Skeletal muscle cell (primary cell): ENCODE measurements at regions not wholly inside any gene's neighbourhood (a gene's known extent, or its start where the extent isn't known, plus 50 kb on each side); places are given as distances from the start of the nearest gene placed in this dataset.
A peak's percentile ranks its signal among the peaks of the same experiment; 100 is the strongest.
"Not testable (repeated sequence)": the region's sequence is repeated elsewhere in the genome, so short reads cannot be mapped to it uniquely, and the experiment has no call there.

Source experiments
- DNase-seq: peaks from one replicate; pipeline ENCODE4 v3.0.0-alpha.2; 2010; ENCODE audit warnings: low read depth
- H3K4me3 ChIP-seq: 2 replicates; pipeline ENCODE4 v1.5.1; 2011; ENCODE audit warnings: low read depth, mild to moderate bottlenecking, control low read depth, low read length, moderate library complexity

DNA sequence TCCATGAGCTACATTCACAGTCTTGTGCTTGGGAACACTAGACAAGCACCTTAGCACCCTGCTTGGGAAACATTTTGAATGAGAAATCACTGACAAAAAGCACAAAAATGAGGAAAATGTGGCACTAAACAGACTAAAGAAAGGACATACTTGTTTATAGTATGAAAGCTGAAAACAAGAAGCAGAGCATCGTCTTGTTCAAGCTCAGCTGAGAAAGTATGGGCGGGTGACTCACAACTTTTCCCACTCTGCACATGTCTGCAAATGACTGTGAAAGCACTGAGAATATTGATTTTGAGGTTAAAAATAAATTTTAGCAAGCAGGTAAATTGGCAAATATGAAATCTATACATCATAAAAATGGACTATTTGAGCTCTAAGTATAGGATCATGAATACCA lies 725.3 kb downstream of the COL12A1 start:
- no peak overlapping the region for H3K4me3 ChIP-seq
- DNase-seq, result no peak

DNA sequence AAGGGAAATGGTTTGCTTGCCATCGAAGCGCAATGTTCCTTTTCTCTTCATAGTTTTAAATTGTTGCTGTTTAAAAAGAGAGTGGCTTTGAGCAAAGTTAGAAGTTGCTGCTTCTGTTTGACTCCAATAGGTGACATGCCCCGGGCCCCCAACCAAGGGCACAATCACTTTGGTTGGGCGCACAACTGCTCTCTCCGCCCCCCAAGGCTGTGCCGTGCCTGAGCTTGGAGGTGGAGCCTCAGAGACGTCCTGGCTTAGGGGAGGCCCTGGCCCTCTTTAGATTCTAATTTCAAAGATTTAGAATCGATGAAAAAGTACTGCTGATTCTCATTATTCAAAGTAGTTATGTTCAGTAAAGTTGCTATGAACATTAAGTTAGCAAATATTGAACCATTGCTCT lies 725.9 kb downstream of the COL12A1 start:
- H3K4me3 ChIP-seq, result no peak overlapping the region
- DNase-seq, result no peak

GRCh38 chr6:74479420-74479819 lies 726.4 kb downstream of the COL12A1 start:
- no peak for DNase-seq

GRCh38 chr6:74474046-74474445 lies 731.8 kb downstream of the COL12A1 start:
- DNase-seq, H3K4me3 ChIP-seq: not testable (repeated sequence)

More at GRCh38 chr6:74479420-74479819, 726.4 kb downstream of the COL12A1 start:
- H3K4me3 ChIP-seq, result no peak overlapping the region

DNA sequence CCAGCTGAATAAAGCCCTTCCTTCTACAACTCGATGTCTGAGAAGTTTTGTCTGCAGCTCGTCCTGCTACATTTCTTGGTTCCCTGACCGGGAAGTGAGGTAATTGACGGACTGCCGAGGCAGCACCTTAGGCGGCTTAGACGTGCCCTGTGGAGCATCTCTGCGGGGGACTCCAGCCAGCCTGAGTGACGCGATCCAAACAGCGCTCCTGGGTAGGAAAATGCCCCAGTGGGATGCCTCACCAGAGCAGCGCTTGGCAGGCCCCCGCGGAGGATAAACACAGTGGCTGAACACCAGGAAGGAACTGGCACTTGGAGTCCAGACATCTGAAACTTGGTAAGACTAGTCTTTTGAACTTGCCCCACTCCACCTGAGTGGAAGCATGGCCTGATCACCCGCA lies 737.3 kb downstream of the COL12A1 start:
- H3K4me3 ChIP-seq, DNase-seq: not testable (repeated sequence)

DNA sequence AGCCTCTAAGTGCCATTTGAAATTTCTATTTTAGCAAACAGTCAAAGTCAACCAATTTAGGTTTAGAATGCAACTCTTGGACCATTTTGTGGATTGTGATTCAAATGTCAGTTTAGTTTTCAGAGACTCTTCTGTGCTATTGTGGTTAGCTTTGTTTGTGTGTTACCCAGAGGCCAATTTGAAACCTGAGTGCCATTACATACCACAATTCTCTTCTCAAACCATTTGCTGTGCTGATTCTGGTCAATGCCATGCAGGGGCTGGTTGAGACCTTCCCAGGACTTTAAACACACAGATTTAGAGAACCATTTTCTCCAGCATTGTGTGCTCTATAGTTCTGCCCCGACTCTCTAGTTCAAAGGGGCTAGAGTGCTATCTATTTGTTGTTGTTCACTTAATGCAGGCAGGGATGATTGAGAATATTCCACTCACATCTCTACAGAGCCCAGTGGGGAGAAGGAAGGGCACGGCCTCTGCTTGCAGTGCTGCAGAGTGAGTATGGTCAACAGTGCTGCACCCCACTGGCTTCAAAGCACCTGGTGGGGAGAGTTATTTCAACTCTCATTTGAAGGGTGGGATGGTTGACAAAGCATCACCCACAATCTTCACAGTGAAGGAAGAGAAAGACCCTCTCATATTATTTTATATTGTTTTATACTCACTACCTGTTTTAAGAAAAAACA lies 738.2 kb downstream of the COL12A1 start:
- no peak for DNase-seq
- H3K4me3 ChIP-seq, result no peak overlapping the region

GRCh38 chr6:74466572-74466971 lies 739.3 kb downstream of the COL12A1 start:
- H3K4me3 ChIP-seq, result no peak overlapping the region
- no peak for DNase-seq

GRCh38 chr6:74459260-74459659 lies 746.6 kb downstream of the COL12A1 start:
- no peak for DNase-seq
- H3K4me3 ChIP-seq, result no peak overlapping the region

- H3K4me3 ChIP-seq, result no peak overlapping the region
- no peak for DNase-seq
Measured at GRCh38 chr6:74458536-74458935, 747.3 kb downstream of the COL12A1 start.

DNA sequence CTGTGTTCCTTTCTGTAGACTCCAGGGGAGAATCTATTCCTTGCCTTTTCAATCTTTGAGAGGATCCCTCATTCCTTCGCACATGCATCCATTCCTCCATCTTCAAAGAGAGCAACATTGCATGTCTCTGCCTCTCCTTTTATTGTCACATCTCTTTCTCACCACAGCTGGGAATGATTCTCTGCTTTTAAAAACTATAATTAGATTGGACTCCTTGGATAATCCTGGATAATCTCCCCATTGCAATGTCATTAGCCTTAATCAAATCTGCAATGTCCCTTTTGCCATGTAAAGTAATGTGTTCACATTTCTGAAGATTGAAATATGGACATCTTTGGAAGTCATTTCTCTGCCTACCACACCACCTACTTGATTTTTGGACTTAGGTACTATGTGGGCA lies 750.1 kb downstream of the COL12A1 start:
- DNase-seq, result no peak
- H3K4me3 ChIP-seq, result no peak overlapping the region

DNA sequence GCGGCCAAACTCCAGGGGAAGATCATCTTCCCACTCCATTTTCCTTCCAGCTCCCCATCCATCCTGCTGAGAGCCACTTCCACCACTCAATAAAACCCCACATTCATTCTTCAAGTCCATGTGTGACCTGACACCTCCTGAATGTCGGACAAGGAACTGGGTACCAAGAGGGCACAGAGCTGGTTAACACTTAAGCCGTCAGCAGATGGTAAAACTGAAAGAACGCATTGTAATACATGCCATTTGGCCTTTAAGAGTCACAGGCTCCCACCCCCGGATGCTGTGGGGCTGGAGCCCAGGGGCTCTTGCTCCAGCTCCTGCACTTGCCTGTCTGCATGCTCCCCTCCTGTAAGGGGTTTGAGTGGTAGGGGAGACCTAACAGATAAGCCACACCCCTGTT lies 753.9 kb downstream of the COL12A1 start:
- H3K4me3 ChIP-seq, result no peak overlapping the region
- no peak for DNase-seq

GRCh38 chr6:74448850-74449249 lies 752.8 kb downstream of the CD109 start:
- no peak for DNase-seq

GRCh38 chr6:74447013-74447412 lies 751.0 kb downstream of the CD109 start:
- DNase-seq, result no peak
- H3K4me3 ChIP-seq, result no peak overlapping the region

More at GRCh38 chr6:74448850-74449249, 752.8 kb downstream of the CD109 start:
- H3K4me3 ChIP-seq, result no peak overlapping the region

GRCh38 chr6:74439123-74439811 lies 743.3 kb downstream of the CD109 start:
- no peak overlapping the region for H3K4me3 ChIP-seq
- no peak for DNase-seq

DNA sequence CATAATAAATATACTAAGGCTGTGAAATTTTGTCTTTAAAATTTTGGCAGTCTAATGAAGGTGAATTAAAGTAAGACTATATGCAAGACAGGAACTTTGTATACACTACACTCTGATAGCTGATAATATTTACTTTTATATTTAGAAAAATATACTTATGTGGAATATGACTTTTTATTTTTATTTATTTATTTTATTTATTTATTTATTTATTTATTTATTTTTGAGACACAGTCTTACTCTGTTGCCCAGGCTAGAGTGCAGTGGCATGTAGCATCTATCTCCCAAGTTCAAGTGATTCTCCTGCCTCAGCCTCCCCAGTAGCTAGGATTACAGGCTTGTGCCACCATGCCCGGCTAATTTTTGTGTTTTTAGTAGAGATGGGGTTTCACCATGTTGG lies 742.4 kb downstream of the CD109 start:
- DNase-seq, H3K4me3 ChIP-seq: not testable (repeated sequence)

DNA sequence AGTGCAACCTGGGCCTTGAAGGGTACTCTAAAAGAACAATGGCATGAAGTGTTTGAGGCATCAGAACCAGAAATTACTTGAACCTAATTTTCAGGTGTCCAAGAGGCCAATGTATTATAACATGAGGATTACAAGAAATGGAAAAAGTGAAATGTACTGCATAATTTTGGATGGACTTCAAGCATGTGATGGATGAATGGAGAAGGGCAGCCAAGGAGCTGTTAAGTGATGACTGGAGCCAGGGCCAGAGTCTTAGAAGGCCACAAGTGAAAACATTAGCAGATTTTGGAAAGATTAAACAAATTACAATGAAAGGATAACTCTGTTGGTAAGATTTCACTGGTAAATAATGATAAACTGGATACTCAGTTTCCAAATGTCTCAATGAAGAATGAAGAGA lies 738.2 kb downstream of the CD109 start:
- no peak overlapping the region for H3K4me3 ChIP-seq
- DNase-seq, result no peak

GRCh38 chr6:74431873-74432580 lies 736.0 kb downstream of the CD109 start:
- H3K4me3 ChIP-seq, result no peak overlapping the region
- no peak for DNase-seq

DNA sequence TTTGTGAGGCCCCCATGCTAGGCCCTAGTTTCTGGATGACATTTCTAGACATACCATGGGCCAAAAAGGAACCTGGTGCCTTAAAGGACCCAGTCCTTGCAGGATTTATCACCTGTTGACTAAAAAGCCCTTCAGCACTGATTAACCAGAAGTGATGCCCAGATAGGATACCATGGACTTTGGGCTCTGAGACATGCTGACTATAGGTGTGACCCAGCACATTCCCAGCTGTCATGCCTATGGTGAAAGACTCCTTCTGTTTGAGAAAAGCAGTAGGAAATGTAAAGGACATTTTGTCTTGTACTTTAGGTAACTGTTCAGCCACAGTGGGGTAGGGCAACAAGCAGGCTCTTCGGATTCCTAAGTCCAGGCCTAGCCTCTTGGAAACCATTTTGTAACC lies 724.2 kb downstream of the CD109 start:
- no peak for DNase-seq
- no peak overlapping the region for H3K4me3 ChIP-seq

DNA sequence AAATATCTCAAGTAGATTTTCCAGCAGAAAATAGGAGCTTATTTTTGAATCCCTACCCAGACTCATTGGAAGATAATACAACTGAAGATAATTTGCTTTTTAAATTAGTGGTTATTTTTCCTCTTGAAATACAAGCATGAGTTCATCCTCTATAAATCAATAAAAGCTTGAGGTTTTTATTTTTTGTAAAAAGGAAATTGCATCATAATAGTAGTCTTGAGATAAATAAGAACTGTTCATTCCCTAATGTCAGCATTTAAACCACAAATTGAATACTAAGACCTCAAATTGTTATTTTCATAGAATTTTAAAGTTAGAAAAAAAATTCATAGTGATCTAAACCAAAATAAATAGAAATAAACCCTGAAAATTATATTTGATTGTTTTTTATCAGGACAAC lies 719.1 kb downstream of the CD109 start:
- no peak for DNase-seq
- no peak overlapping the region for H3K4me3 ChIP-seq

DNA sequence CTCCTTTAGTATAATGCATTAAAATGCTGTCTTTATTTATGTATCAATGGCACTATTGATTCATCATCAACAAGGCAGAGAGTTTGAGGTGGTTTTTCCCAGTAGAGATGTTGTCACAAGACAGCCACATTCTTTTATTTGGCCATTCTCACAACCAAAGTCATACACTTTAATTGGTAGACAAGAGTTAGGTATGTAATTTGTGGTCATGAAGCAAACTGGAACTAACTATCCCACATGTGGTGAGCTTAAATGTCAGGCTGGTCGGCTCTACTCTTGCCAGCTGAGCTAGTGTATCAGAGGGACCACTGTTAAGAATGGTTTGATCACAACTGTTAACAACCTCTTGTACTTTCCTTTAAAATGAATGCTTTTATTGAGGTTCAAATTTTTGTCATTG lies 714.6 kb downstream of the CD109 start:
- H3K4me3 ChIP-seq, result no peak overlapping the region
- peak; percentile 20 for DNase-seq

DNA sequence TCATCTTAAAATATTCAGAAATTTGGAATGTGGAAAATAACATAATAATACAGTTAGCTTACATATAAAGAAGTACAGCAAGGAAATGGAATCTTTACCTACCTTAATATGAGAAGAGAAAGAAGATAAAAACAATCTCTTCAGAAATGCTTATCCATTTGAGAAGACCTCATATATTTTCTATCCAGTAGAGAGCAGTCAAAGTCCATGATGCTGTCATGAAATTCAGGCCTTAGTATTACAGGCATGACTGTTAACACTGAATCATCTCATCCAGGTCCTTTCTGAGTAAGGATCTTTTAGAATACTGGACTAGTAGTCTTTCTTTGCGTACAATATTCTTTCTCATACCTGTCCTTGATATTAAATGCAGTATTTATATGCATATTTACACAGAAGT lies 713.4 kb downstream of the CD109 start:
- DNase-seq, result peak; percentile 48
- H3K4me3 ChIP-seq, result no peak overlapping the region
